ENCODE measurements at regions not wholly inside any gene's neighbourhood (a gene's known extent, or its start where the extent isn't known, plus 50 kb on each side); places are given as distances from the start of the nearest gene placed in this dataset.
"Not testable (repeated sequence)": the region's sequence is repeated elsewhere in the genome, so short reads cannot be mapped to it uniquely, and the experiment has no call there.

DNA sequence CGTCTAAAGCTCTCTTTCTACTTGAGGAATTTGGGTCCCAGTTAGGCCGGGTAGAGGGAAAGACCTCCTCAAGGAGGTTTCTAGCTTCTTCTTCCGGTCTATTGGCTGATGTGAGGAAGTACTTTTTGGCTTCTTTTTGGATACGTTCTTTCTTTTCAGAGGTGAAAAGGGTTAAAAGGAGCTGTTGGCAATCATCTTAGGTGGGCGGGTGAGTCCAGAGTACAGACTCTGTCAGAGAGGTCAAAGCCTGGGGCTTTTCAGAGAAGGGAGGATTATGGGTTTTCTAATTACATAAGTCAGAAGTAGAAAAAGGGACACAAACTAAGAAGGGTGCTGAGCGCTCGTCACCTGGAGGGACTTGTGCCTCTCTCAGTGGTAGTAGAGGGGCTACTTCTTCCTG, 117.7 kb downstream of the UNC93B1 start:
- H3K9me3 ChIP-seq (ENCODE audit: control insufficient read depth in 4 of 4, low read length in 3 of 4); H3K9ac ChIP-seq (ENCODE audit: low read depth in 1 of 2, low read length in 2 of 2); H3K27me3 ChIP-seq (ENCODE audit: control insufficient read depth in 4 of 4, insufficient read depth in 4 of 4, low read length in 3 of 4); H3K36me3 ChIP-seq (ENCODE audit: control insufficient read depth in 4 of 4, insufficient read depth in 3 of 4, low read depth in 1 of 4, low read length in 3 of 4); DNase-seq (ENCODE audit: low spot score): not testable (repeated sequence)
- H3K4me3 ChIP-seq (ENCODE audit: low read depth in 1 of 3, low read length in 3 of 3): peak overlapping the region in 2 of 3 donors; percentile 48 to 85
- WGBS: 19% methylated on average over 7 of the region's 7 CpGs
- peak; percentile 64 to 74 for TF ChIP-seq HNF4A (conservative IDR thresholded peaks at IDR 0.05)
- peak; percentile 24 for TF ChIP-seq HNF4G (IDR thresholded peaks at IDR 0.05)
- TF ChIP-seq RXRA (IDR thresholded peaks at IDR 0.05): peak; percentile 15 to 30
- H3K4me1 ChIP-seq (ENCODE audit: control insufficient read depth in 4 of 4, insufficient read depth in 4 of 4, low read length in 3 of 4): peaks cover 4 to 14% (median 10%) of the 10 kb centered on the region in 4 donors
- H3K27ac ChIP-seq (ENCODE audit: low read depth in 1 of 2, low read length in 2 of 2): peak overlapping the region; percentile 52 to 69

DNA sequence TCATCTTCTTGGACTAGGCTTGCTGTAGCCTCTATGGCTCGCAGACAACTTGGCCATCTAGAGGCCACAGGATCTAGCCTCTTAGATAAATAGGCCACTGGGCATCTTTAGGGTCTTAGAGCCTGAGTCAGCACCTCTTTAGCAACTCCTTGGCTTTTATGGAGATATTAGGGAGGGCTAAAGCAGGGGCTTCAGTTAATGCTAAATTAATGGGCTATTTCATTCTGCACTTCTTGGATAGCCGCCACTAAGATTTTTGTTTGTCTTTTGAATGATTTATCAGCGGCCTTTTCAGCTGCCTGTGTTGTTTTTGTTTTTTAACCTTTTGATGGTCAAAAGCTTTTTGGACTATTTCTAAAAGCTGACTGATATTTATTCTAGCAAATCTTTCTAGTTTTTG, 118.3 kb downstream of the UNC93B1 start:
- H3K27ac ChIP-seq (ENCODE audit: low read depth in 1 of 2, low read length in 2 of 2): peak overlapping the region; percentile 42 to 60
- H3K4me3 ChIP-seq (ENCODE audit: low read depth in 1 of 3, low read length in 3 of 3): peak overlapping the region in 2 of 3 donors; percentile 2 to 48

DNA sequence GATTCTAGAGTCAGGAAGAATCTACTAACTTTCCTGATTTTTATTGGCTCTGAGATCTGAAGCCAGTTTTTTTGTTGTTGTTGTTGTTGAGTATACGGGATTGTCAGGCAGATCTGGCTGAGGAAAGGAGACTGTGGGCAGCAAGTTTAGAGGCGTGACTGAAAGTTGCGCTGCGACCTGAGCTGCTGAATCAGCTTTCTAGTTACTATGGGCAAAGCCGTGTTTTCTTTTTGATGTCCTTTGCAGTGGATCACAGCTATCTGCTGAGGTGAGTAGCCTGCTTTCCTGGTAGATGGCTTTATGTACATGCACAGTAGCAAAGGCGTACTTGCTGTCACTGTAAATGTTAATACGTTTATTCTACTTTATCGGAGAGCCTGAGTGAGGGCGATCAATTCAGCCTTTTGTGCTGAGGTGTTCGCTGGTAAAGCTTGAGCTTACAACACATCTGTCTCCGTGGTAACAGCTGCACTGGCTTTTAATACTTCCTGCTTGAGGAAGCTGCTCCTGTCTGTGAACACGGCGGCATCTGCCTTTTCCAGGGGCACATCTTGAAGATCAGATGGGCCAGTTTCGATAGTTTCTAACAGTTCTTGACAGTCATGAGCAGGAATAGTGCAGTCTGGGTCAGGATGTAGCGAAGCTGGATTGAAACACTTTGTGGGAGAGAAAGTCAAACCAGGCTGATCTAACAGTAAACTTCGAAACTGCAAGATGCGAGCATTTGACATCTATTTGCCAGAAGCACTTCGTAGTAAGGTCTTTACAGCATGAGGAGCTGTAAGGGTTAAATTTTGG, 118.9 kb downstream of the UNC93B1 start:
- Histone ChIP-seq H3K4me1 (ENCODE audit: control insufficient read depth in 4 of 4, insufficient read depth in 4 of 4, low read length in 3 of 4) (peaks cover 2 to 14% (median 10%) of the 10 kb centered on the region in 4 donors), H3K4me3 (ENCODE audit: low read depth in 1 of 3, low read length in 3 of 3) (peak overlapping the region in 1 of 3 donors; percentile 2)
- H3K9me3 ChIP-seq (ENCODE audit: control insufficient read depth in 4 of 4, low read length in 3 of 4); H3K27me3 ChIP-seq (ENCODE audit: control insufficient read depth in 4 of 4, insufficient read depth in 4 of 4, low read length in 3 of 4); H3K9ac ChIP-seq (ENCODE audit: low read depth in 1 of 2, low read length in 2 of 2); DNase-seq (ENCODE audit: low spot score); H3K27ac ChIP-seq (ENCODE audit: low read depth in 1 of 2, low read length in 2 of 2); H3K36me3 ChIP-seq (ENCODE audit: control insufficient read depth in 4 of 4, insufficient read depth in 3 of 4, low read depth in 1 of 4, low read length in 3 of 4): not testable (repeated sequence)
- WGBS: 14% methylated on average over 18 of the region's 18 CpGs

More for the DNA sequence above, 118.3 kb downstream of the UNC93B1 start:
- H3K9ac ChIP-seq (ENCODE audit: low read depth in 1 of 2, low read length in 2 of 2); H3K27me3 ChIP-seq (ENCODE audit: control insufficient read depth in 4 of 4, insufficient read depth in 4 of 4, low read length in 3 of 4); H3K9me3 ChIP-seq (ENCODE audit: control insufficient read depth in 4 of 4, low read length in 3 of 4); H3K36me3 ChIP-seq (ENCODE audit: control insufficient read depth in 4 of 4, insufficient read depth in 3 of 4, low read depth in 1 of 4, low read length in 3 of 4); DNase-seq (ENCODE audit: low spot score): not testable (repeated sequence)
- 19% methylated on average over 3 of the region's 3 CpGs for WGBS
- H3K4me1 ChIP-seq (ENCODE audit: control insufficient read depth in 4 of 4, insufficient read depth in 4 of 4, low read length in 3 of 4): peaks cover 4 to 14% (median 10%) of the 10 kb centered on the region in 4 donors

DNA sequence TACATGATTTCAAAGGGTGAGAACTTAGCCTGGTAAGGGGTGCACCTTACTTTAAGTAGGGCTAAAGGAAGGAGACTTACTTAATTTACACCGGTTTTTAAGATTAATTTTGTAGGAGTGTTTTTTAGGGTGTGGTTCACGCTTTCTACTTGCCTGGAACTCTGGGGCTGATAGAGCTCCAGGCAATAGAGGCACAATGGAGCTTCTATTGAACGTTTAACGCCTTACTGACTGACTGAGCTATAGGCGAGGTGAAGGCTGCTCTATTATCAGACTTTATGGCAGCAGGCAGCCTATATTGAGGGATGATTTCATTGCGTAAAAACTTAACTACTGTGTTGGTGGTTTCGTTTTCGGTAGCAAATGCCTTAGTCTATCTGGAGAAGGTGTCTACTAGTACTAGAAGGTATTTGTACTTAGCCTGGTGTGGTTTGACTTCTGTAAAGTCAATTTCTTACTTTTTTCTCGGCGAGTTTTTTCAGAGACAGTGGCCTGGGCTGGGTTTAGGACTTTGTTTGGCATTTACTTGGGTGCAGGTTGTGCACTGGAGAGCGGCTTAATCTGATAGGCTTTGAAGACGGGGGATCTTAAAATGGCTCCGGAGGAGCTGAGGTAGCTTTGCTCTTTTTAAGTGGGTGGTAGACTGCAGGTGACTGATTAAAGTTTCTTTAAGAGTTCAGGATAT, 119.7 kb downstream of the UNC93B1 start:
- not testable (repeated sequence) for H3K27me3 ChIP-seq (ENCODE audit: control insufficient read depth in 4 of 4, insufficient read depth in 4 of 4, low read length in 3 of 4); H3K9ac ChIP-seq (ENCODE audit: low read depth in 1 of 2, low read length in 2 of 2); H3K27ac ChIP-seq (ENCODE audit: low read depth in 1 of 2, low read length in 2 of 2); H3K4me3 ChIP-seq (ENCODE audit: low read depth in 1 of 3, low read length in 3 of 3); H3K9me3 ChIP-seq (ENCODE audit: control insufficient read depth in 4 of 4, low read length in 3 of 4); H3K36me3 ChIP-seq (ENCODE audit: control insufficient read depth in 4 of 4, insufficient read depth in 3 of 4, low read depth in 1 of 4, low read length in 3 of 4); DNase-seq (ENCODE audit: low spot score)
- 71% methylated on average over 13 of the region's 13 CpGs for WGBS
- H3K4me1 ChIP-seq (ENCODE audit: control insufficient read depth in 4 of 4, insufficient read depth in 4 of 4, low read length in 3 of 4): peaks cover 2 to 13% (median 9%) of the 10 kb centered on the region in 4 donors

DNA sequence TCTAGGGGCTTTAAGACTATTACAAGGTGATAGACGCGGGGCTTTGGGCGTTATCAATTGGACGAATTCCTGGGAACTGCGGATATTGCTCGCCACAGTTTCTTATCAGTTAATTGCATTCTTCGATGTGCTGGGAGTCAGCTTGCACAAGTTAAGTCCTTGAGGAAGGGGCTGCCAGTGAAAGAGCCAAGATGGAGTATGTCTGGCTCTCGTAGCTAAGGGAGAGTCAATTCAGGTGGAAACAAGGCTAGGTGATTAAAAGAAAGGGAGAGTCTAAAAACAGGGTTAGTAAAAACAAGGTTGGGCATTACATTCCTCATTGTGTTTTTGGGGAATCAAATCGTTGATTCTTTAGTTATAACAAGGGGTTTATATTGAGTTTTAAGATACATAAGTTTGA, 121.6 kb downstream of the UNC93B1 start:
- H3K27ac ChIP-seq (ENCODE audit: low read depth in 1 of 2, low read length in 2 of 2); H3K4me1 ChIP-seq (ENCODE audit: control insufficient read depth in 4 of 4, insufficient read depth in 4 of 4, low read length in 3 of 4): not testable (repeated sequence)

DNA sequence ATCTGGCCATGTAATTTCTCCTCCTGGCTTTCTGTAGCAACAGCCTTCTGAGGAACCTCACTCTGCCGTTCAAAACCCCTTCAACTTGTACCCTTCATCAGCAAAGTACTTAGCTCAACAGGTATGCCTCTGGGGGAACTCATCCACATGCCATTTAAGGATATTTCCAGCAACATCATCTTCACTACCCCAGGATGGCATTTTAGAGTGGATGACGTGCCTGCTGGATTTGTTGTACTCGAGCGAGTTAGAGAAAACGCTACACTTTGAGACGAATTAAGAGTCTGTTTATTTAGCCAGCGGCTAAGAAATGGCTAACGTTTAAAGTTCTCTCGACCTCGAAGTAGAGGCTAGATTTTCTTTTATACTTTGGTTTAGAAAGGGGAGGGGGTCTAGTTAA, 122.1 kb downstream of the UNC93B1 start:
- H3K4me1 ChIP-seq (ENCODE audit: control insufficient read depth in 4 of 4, insufficient read depth in 4 of 4, low read length in 3 of 4); H3K27ac ChIP-seq (ENCODE audit: low read depth in 1 of 2, low read length in 2 of 2); H3K36me3 ChIP-seq (ENCODE audit: control insufficient read depth in 4 of 4, insufficient read depth in 3 of 4, low read depth in 1 of 4, low read length in 3 of 4); H3K27me3 ChIP-seq (ENCODE audit: control insufficient read depth in 4 of 4, insufficient read depth in 4 of 4, low read length in 3 of 4); H3K9me3 ChIP-seq (ENCODE audit: control insufficient read depth in 4 of 4, low read length in 3 of 4); H3K4me3 ChIP-seq (ENCODE audit: low read depth in 1 of 3, low read length in 3 of 3); DNase-seq (ENCODE audit: low spot score); H3K9ac ChIP-seq (ENCODE audit: low read depth in 1 of 2, low read length in 2 of 2): not testable (repeated sequence)
- 62% methylated on average over 10 of the region's 10 CpGs for WGBS

More for the DNA sequence above, 121.6 kb downstream of the UNC93B1 start:
- not testable (repeated sequence) for H3K9ac ChIP-seq (ENCODE audit: low read depth in 1 of 2, low read length in 2 of 2); H3K4me3 ChIP-seq (ENCODE audit: low read depth in 1 of 3, low read length in 3 of 3); H3K27me3 ChIP-seq (ENCODE audit: control insufficient read depth in 4 of 4, insufficient read depth in 4 of 4, low read length in 3 of 4); H3K9me3 ChIP-seq (ENCODE audit: control insufficient read depth in 4 of 4, low read length in 3 of 4); H3K36me3 ChIP-seq (ENCODE audit: control insufficient read depth in 4 of 4, insufficient read depth in 3 of 4, low read depth in 1 of 4, low read length in 3 of 4); DNase-seq (ENCODE audit: low spot score)
- WGBS: 75% methylated on average over 9 of the region's 9 CpGs

DNA sequence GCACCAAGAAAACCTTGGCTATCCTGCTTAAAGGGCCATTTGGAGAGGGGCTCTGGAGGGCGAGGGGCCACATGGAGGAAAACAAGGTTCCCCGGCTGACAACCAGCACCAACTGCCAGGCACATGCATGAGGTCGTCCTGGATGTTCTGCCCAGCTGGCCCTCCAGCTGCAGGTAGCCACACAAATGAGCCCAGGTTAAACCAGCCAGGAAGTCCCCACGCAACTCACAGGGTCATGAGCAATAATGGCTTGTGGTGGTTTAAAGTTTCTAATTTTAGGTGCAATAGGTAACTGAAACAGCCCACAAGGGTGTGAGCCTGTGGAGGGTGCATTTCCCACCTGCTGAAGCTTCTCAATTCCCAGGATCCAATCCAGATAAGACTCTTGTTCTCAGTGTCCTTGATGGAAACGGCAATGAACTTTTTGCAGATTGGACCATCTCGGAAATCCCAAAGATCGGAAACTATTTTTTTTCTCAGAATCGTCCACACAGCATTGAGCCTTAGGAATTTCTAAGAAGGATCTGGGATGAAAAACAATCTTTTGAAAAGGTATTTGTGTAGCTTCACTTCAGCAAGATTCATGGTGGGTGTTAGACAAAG, 123.2 kb downstream of the UNC93B1 start:
- H3K9ac ChIP-seq (ENCODE audit: low read depth in 1 of 2, low read length in 2 of 2): not testable (repeated sequence)
- WGBS: 93% methylated on average over 8 of the region's 8 CpGs

More for the DNA sequence above, 123.2 kb downstream of the UNC93B1 start:
- not testable (repeated sequence) for H3K4me3 ChIP-seq (ENCODE audit: low read depth in 1 of 3, low read length in 3 of 3); H3K36me3 ChIP-seq (ENCODE audit: control insufficient read depth in 4 of 4, insufficient read depth in 3 of 4, low read depth in 1 of 4, low read length in 3 of 4); H3K27ac ChIP-seq (ENCODE audit: low read depth in 1 of 2, low read length in 2 of 2); DNase-seq (ENCODE audit: low spot score); H3K9me3 ChIP-seq (ENCODE audit: control insufficient read depth in 4 of 4, low read length in 3 of 4); H3K27me3 ChIP-seq (ENCODE audit: control insufficient read depth in 4 of 4, insufficient read depth in 4 of 4, low read length in 3 of 4); H3K4me1 ChIP-seq (ENCODE audit: control insufficient read depth in 4 of 4, insufficient read depth in 4 of 4, low read length in 3 of 4)

All from liver (tissue), 7 donors.